Astrocyte of the cerebellum (primary cell): ENCODE measurements at regions not wholly inside any gene's neighbourhood (a gene's known extent, or its start where the extent isn't known, plus 50 kb on each side); places are given as distances from the start of the nearest gene placed in this dataset.
A peak's percentile ranks its signal among the peaks of the same experiment; 100 is the strongest.

Experiments
- DNase-seq: peaks from one replicate; pipeline ENCODE4 v3.0.0-alpha.2; 2011; ENCODE audit warnings: low read depth
- H3K4me3 ChIP-seq: 2 replicates; pipeline ENCODE4 v1.5.1; 2011; ENCODE audit warnings: mild to moderate bottlenecking, low read depth, low read length, moderate library complexity
- in situ Hi-C: cut with HindIII; loops from 2 replicates; pipeline ENCODE4 v1.10.0; 2017; ENCODE audit warnings: low sequenced_read_pairs
- TF ChIP-seq, protein P1 (sequence below): IDR thresholded peaks from 2 replicates; pipeline ENCODE4 v1.5.1; 2012; ENCODE audit warnings: low read length, low read depth, moderate library complexity, mild to moderate bottlenecking; ENCODE audit errors: missing control alignments

DNA sequence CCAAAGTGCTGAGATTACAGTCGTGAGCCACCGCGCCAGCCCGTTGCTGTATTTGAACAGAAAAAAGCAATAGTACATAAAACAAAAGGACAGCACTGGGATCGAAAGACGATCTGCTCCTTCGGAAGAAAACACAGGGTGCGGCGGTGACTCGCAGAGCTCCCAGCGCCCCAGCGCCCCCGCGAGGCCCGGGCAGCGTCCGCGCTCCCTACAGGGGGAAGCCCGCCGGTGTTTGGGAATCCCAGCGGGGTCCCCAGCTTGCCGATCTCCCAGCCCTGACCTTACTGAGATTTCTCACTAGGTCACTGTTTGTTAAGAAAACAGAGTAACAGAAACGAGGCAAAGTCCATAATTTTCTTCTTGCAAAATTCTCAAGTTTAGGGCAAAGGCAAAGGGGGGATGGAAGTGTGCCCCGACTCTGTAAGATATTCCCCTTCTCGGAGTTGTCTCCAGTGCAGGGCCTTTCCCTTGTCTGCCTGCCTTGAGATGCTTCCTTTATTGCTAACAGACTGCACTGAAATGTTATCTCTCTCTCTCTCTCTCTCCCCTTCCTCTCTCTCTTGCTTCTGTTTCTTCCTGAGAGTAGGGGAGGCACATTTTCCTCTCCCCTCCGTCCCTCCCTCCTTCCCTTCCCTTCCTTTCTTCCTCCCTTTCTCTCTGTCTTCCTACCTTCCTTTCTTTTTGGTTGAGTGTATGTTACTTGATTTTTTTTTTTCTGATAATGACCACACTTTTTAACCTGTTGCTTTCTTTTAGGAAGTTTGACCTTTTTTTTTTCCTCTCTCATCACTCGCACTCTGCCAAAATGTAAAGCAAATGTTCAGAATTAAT is 91.9 kb downstream of the TMEM30B start:
- H3K4me3 ChIP-seq = no peak overlapping the region
- DNase-seq = no peak
- in situ Hi-C loops = no loop called here
- TF ChIP-seq, protein P1, sequence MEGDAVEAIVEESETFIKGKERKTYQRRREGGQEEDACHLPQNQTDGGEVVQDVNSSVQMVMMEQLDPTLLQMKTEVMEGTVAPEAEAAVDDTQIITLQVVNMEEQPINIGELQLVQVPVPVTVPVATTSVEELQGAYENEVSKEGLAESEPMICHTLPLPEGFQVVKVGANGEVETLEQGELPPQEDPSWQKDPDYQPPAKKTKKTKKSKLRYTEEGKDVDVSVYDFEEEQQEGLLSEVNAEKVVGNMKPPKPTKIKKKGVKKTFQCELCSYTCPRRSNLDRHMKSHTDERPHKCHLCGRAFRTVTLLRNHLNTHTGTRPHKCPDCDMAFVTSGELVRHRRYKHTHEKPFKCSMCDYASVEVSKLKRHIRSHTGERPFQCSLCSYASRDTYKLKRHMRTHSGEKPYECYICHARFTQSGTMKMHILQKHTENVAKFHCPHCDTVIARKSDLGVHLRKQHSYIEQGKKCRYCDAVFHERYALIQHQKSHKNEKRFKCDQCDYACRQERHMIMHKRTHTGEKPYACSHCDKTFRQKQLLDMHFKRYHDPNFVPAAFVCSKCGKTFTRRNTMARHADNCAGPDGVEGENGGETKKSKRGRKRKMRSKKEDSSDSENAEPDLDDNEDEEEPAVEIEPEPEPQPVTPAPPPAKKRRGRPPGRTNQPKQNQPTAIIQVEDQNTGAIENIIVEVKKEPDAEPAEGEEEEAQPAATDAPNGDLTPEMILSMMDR = peak; percentile 63

DNA sequence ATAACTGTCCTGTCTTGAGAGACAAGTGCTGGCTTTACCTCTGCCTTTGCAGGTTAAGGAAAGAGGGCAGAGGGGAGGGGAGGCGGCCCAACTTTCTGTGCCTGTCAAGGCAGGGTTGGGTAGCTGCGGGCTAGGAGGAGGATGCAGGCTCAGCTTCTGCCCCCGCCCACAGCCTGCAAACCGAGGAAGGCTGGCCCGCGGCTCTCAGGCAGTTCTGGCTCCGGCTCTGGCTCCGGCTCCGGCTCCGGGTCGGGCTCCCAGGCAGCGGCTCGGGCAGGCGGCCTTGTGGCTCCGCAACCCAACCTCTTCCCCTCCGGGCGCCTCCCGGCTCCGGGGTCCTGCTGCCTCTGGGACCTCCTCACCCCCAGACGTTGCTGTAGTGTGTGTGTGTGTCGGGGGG is 92.9 kb downstream of the TMEM30B start:
- no peak for DNase-seq
- TF ChIP-seq, protein P1 = no peak
- in situ Hi-C loops = no loop called here
- H3K4me3 ChIP-seq = peak overlapping the region; percentile 10

DNA sequence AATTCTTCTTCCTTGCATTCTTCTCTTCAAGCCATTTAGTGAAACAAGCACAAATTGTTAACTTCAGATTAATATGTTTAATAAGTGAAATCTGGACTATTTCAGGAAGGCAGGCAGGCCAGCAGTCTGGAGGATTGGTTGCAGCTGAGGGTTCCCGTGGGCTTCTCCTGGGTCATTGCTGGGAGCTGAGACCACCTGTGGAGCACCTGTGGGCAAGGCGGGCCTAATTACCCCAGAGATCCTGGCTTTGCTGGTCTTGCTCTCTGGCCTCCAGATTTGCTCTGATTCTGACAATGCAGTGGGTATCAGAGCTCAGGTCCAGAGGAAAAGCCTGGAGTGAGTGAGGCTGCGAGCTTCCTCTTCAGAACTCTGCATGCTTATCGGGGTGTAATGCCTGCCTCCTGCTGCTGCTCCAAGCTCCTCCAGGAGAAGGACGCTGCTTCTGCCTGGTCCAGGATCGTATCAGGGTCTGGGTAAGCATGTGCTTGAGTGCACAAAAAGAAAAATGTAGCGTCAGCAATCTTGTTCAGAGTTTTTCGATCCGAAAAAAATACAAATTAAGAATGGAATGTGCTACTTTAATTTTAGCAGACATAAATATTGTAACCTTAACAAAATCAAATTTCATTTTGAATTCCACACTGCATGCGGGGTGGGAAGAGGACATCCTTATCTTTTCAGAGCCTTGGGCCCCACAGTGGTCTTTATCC is 93.8 kb downstream of the TMEM30B start:
- no peak overlapping the region for H3K4me3 ChIP-seq
- DNase-seq = no peak
- TF ChIP-seq, protein P1 = no peak
- in situ Hi-C loops = no loop called here

DNA sequence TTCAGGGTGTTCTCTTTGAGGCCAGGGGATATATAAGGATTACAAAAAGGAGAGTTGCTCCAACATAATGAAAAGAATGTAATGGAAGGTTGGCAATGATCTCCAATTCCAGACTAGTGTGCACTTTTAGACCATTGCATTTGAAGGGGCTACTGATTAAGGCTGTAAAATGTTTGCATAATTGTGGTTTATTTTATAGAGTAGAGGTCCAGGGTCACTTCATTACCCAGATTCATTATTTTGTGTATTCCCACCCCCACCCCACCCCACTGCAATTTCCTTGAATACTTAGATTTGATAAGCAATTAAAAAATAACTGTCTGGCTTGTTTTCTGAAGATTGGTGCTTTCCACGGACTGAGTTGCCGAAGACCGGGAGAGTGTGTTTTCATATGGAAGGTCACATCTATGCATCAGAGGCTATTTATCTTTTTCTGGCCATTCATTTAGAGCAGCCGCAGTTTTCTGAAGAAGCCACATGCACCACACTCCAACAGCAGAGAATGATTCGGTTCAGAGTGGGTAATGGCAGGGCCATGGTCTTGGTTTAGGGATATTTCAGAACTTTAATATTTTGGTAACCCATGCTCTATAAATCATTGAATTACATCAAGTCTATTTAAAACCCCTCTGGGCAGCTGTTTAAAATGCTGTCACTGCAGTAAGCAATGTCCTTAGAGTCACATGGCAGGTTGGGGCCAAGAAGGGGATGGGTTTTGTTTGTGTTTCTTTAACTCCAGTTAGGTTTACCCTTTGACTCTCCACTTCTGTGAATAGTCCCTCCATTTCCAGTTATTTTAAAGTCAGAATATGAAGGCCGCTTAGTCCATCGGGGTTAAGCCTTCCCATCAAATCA is 94.6 kb downstream of the TMEM30B start:
- no peak overlapping the region for H3K4me3 ChIP-seq
- TF ChIP-seq, protein P1 = no peak
- in situ Hi-C loops = no loop called here
- DNase-seq = no peak

DNA sequence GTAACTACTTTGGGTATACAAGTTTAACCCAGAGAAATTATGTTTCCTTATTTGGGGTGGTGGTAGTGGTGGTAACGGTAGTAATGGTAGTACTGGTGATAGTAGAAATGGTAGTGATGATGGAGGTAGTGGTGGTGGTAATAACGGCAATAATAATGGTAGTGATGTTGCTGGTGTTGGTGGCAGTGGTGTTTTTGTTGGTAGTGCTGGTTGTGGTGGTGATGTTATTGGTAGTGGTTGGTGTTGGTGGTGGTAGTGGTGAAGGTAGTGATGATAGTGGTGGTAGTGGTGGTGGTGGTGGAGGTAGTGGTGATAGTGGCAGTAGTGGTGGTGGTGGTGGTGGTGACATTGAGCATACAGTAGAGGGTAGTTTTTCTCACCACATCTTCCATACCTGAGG is 95.6 kb downstream of the TMEM30B start:
- in situ Hi-C loops = no loop called here
- TF ChIP-seq, protein P1 = no peak
- H3K4me3 ChIP-seq = no peak overlapping the region
- DNase-seq = no peak

DNA sequence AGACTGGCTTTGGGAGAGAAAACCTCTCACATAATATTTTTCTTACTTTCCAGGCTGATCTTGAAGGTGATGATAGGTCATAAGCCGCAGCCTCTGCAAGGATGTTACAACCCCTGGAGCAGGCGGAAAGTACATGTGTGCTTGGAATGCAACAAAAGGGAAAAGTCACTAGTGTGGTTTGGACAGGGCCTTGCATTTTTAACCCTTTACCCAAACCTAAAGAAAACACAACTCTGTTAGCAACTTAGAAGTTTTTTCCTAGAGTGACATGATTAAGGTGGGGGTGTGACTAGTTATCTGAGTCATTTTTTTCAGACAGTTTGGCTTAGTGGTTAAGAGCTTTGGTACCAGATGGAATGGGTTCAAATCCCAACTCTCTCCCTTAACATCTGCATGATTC is 97.0 kb downstream of the TMEM30B start:
- no peak overlapping the region for H3K4me3 ChIP-seq
- DNase-seq = peak; percentile 67
- in situ Hi-C loops = no loop called here
- TF ChIP-seq, protein P1 = no peak
